GM12878 (cell line): ENCODE measurements at regions not wholly inside any gene's neighbourhood (a gene's known extent, or its start where the extent isn't known, plus 50 kb on each side); places are given as distances from the start of the nearest gene placed in this dataset.

Experiments used
- ATAC-seq: fragments of 200-7000 bp; cut with Tn5 transposase; 3 replicates; pipeline ENCODE4 v1.9.1; 2020; ENCODE audit warnings: mild to moderate bottlenecking, moderate library complexity
- BruUV-seq: library from RNA; stranded (reverse); fragments of 400-500 nt; replicated peaks from 2 replicates; lab custom pipeline; 2021; lab: Mats Ljungman, UMichigan
- CTCF ChIA-PET: fragments of 300-600 bp; sonication (Branson Sonifier 250); formaldehyde crosslinking; extraction: SDS; loops from one replicate; lab custom pipeline; 2021; ENCODE audit warnings: inconsistent platforms; lab: Yijun Ruan, JAX
- POLR2A ChIA-PET: fragments of 350-600 bp; formaldehyde crosslinking; extraction: SDS; loops from one replicate; lab custom pipeline; 2021; ENCODE audit warnings: inconsistent platforms; lab: Charles Lee
- RAD21 ChIA-PET: fragments of 300-600 bp; sonication (Branson Sonifier 250); formaldehyde crosslinking; loops from one replicate; lab custom pipeline; 2023; ENCODE audit warnings: antibody characterized with exemption; ENCODE audit not compliant: unreplicated experiment; lab: Charles Lee
- SMC1A ChIA-PET: fragments of 300-600 bp; sonication (Branson Sonifier 250); formaldehyde crosslinking; loops from one replicate; lab custom pipeline; 2023; ENCODE audit not compliant: unreplicated experiment, uncharacterized antibody; lab: Charles Lee
- DNase-seq: peaks from one replicate; pipeline ENCODE4 v3.0.0-alpha.2; 2011; ENCODE audit warnings: low read depth, low spot score
- FAIRE-seq: peaks from 3 replicates; lab custom pipeline; 2011; peaks lifted over from hg19 to GRCh38; lab: Jason Lieb, UNC
- H2AFZ ChIP-seq: 2 replicates; pipeline ENCODE4 v1.6.0; 2011; ENCODE audit warnings: low read depth, low read length, control low read depth; ENCODE audit not compliant: control insufficient read depth
- H3K27ac ChIP-seq: 2 replicates; pipeline ENCODE4 v1.5.1; 2011; ENCODE audit warnings: control low read depth; ENCODE audit not compliant: control insufficient read depth, insufficient read depth
- H3K27me3 ChIP-seq, 2 experiments: replicated peaks in 1 of 2; 2 replicates each; pipeline versions ENCODE4 v1.6.0 to v1.6.1; 2011; ENCODE audit warnings: low read length in 1 of 2; ENCODE audit not compliant: control insufficient read depth in 2 of 2, insufficient read depth in 2 of 2
- H3K36me3 ChIP-seq, 2 experiments: 2 replicates each; pipeline ENCODE4 v1.5.1; 2011; ENCODE audit warnings: low read length in 1 of 2; ENCODE audit not compliant: control insufficient read depth in 2 of 2, insufficient read depth in 2 of 2
- H3K4me1 ChIP-seq: 2 replicates; pipeline ENCODE4 v1.6.1; 2011; ENCODE audit warnings: mild to moderate bottlenecking, low read length, moderate library complexity, mixed read lengths; ENCODE audit not compliant: control insufficient read depth, insufficient read depth
- H3K4me2 ChIP-seq: 2 replicates; pipeline ENCODE4 v1.6.0; 2011; ENCODE audit warnings: control low read depth; ENCODE audit not compliant: control insufficient read depth, insufficient read depth
- H3K4me3 ChIP-seq: fragments of 200-600 bp; sonication (generic); 2 replicates; pipeline ENCODE4 v1.5.1; 2016
- H3K79me2 ChIP-seq: 2 replicates; pipeline ENCODE4 v1.6.0; 2011; ENCODE audit warnings: low read length; ENCODE audit not compliant: control insufficient read depth, insufficient read depth
- H3K9ac ChIP-seq: 2 replicates; pipeline ENCODE4 v1.8.0; 2011; ENCODE audit warnings: low read length, control low read depth, mixed read lengths; ENCODE audit not compliant: control insufficient read depth, insufficient read depth
- H3K9me3 ChIP-seq: replicated peaks from 3 replicates; pipeline ENCODE4 v1.5.1; 2011; ENCODE audit warnings: mild to moderate bottlenecking, low read length; ENCODE audit not compliant: control insufficient read depth, insufficient read depth
- H4K20me1 ChIP-seq: 2 replicates; pipeline ENCODE4 v1.6.0; 2011; ENCODE audit not compliant: control insufficient read depth, insufficient read depth
- STAT3 ChIP-seq: IDR thresholded peaks from 2 replicates; pipeline ENCODE4 v1.6.1; 2011; ENCODE audit warnings: low read depth, low read length, improper control_type of control experiment
- WRNIP1 ChIP-seq: IDR thresholded peaks from 2 replicates; pipeline ENCODE4 v1.6.1; 2011; ENCODE audit warnings: low read depth, low read length, improper control_type of control experiment, borderline replicate concordance
- ZNF217 ChIP-seq: fragments of 450-650 bp; IDR thresholded peaks from 2 replicates; pipeline ENCODE4 v1.6.1; 2017; ENCODE audit warnings: antibody characterized with exemption, mild to moderate bottlenecking
- ZNF592 ChIP-seq: fragments of 450-650 bp; IDR thresholded peaks from 2 replicates; pipeline ENCODE4 v1.6.1; 2017; ENCODE audit warnings: mild to moderate bottlenecking, moderate library complexity
- WGBS: methylation state at CpG from one replicate; pipeline ENCODE4 v1.1.6; 2016; ENCODE audit warnings: low lambda C conversion rate; ENCODE audit not compliant: insufficient replicate concordance, insufficient coverage; ENCODE audit errors: missing lambda C conversion rate; 5-methylcytosine and 5-hydroxymethylcytosine counted together
- in situ Hi-C: fragments of 300-500 bp; cut with MboI; formaldehyde crosslinking; loops from 9 replicates; pipeline ENCODE4 v1.14.3; 2018; ENCODE audit warnings: mixed read lengths
- intact Hi-C: fragments of 100-400 bp; cut with micrococcal nuclease; formaldehyde crosslinking; loops from one replicate; pipeline ENCODE4 v1.14.2; 2022; ENCODE audit not compliant: unreplicated experiment

GRCh38 chr15:25220834-25221233 is 218.0 kb downstream of the UBE3A start:
- POLR2A ChIA-PET, result no interaction called here
- Histone ChIP-seq H3K4me3 (no peak overlapping the region), H3K79me2 (no peaks in the 10 kb centered on the region), H3K9me3 (no peaks in the 10 kb centered on the region; the same call in 2 of the 3 replicates), H2AFZ (no peak overlapping the region), H3K4me2 (no peak overlapping the region), H3K36me3 (no peaks in the 10 kb centered on the region), H3K27ac (no peak overlapping the region), H4K20me1 (no peaks in the 10 kb centered on the region), H3K27me3 (no peaks in the 10 kb centered on the region), H3K4me1 (no peaks in the 10 kb centered on the region), H3K9ac (no peak overlapping the region)
- CTCF ChIA-PET, result no interaction called here
- no peak for FAIRE-seq
- no TSS peak for BruUV-seq
- TF ChIP-seq STAT3 (no peak), ZNF217 (no peak), ZNF592 (no peak), WRNIP1 (no peak)
- WGBS, result 68% methylated on average over 5 of the region's 5 CpGs
- in situ Hi-C loops, result loop anchor here (5.0 to 25.0 kb wide), 3 partner anchors 51 to 866 kb away; no protein-coding TSS in a partner anchor
- no peak for ATAC-seq
- no peak for DNase-seq
- intact Hi-C loops, result no loop called here
- SMC1A ChIA-PET, result no interaction called here
- RAD21 ChIA-PET, result no interaction called here
